SU-DHL-6 (cell line): ENCODE measurements at regions not wholly inside any gene's neighbourhood (a gene's known extent, or its start where the extent isn't known, plus 50 kb on each side); places are given as distances from the start of the nearest gene placed in this dataset.

Experiments used
- EZH2phosphoT487 ChIP-seq: fragments of 200-600 bp; sonication (generic), shearing (Covaris generic); conservative IDR thresholded peaks from 2 replicates; pipeline ENCODE4 v1.6.1; 2018; ENCODE audit warnings: mild to moderate bottlenecking, antibody characterized with exemption, low read length, moderate library complexity, mixed read lengths
- TF ChIP-seq, protein P1 (sequence below): fragments of 200-600 bp; sonication (generic); IDR thresholded peaks from one replicate; pipeline ENCODE4 v1.5.1; 2017; ENCODE audit warnings: antibody characterized with exemption, mild to moderate bottlenecking, low read length, moderate library complexity; ENCODE audit not compliant: insufficient read depth, poor library complexity, severe bottlenecking

- TF ChIP-seq, protein P1, sequence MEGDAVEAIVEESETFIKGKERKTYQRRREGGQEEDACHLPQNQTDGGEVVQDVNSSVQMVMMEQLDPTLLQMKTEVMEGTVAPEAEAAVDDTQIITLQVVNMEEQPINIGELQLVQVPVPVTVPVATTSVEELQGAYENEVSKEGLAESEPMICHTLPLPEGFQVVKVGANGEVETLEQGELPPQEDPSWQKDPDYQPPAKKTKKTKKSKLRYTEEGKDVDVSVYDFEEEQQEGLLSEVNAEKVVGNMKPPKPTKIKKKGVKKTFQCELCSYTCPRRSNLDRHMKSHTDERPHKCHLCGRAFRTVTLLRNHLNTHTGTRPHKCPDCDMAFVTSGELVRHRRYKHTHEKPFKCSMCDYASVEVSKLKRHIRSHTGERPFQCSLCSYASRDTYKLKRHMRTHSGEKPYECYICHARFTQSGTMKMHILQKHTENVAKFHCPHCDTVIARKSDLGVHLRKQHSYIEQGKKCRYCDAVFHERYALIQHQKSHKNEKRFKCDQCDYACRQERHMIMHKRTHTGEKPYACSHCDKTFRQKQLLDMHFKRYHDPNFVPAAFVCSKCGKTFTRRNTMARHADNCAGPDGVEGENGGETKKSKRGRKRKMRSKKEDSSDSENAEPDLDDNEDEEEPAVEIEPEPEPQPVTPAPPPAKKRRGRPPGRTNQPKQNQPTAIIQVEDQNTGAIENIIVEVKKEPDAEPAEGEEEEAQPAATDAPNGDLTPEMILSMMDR: no peak
- no peak for TF ChIP-seq EZH2phosphoT487
Measured at GRCh38 chr4:27121830-27122229, 261.2 kb downstream of the STIM2 start.
